Activated CD4-positive, alpha-beta T cell treated with anti-CD3 and anti-CD28 coated beads for 24 hours (primary cell): ENCODE measurements at regions not wholly inside any gene's neighbourhood (a gene's known extent, or its start where the extent isn't known, plus 50 kb on each side); places are given as distances from the start of the nearest gene placed in this dataset.
"Not testable (repeated sequence)": the region's sequence is repeated elsewhere in the genome, so short reads cannot be mapped to it uniquely, and the experiment has no call there.

Experiments used
- DNase-seq, 2 donors: peaks; one replicate each; pipeline ENCODE4 v3.0.0-alpha.2; 2020; ENCODE audit warnings: low read depth in 2 of 2

- DNase-seq = no peak
Measured at GRCh38 chr18:41052625-41053024, 902.4 kb upstream of the PIK3C3 start.

GRCh38 chr18:41046250-41046649 is 908.8 kb upstream of the PIK3C3 start:
- DNase-seq = not testable (repeated sequence)

GRCh38 chr18:41043876-41044275 is 911.2 kb upstream of the PIK3C3 start:
- no peak for DNase-seq

GRCh38 chr18:41042866-41043265 is 912.2 kb upstream of the PIK3C3 start:
- DNase-seq = no peak

GRCh38 chr18:41038071-41038470 is 917.0 kb upstream of the PIK3C3 start:
- no peak for DNase-seq

- no peak for DNase-seq
Measured at GRCh38 chr18:41036346-41036745, 918.7 kb upstream of the PIK3C3 start.

GRCh38 chr18:41034413-41034812 is 920.6 kb upstream of the PIK3C3 start:
- DNase-seq = no peak

GRCh38 chr18:41025666-41026065 is 929.4 kb upstream of the PIK3C3 start:
- DNase-seq = no peak

- no peak for DNase-seq
Measured at GRCh38 chr18:41024792-41025191, 930.2 kb upstream of the PIK3C3 start.

GRCh38 chr18:41022484-41022883 is 932.5 kb upstream of the PIK3C3 start:
- DNase-seq = no peak

GRCh38 chr18:41021089-41021488 is 933.9 kb upstream of the PIK3C3 start:
- DNase-seq = no peak

GRCh38 chr18:41012194-41012593 is 942.8 kb upstream of the PIK3C3 start:
- DNase-seq = no peak

GRCh38 chr18:41009926-41010325 is 945.1 kb upstream of the PIK3C3 start:
- no peak for DNase-seq

GRCh38 chr18:41004324-41004723 is 950.7 kb upstream of the PIK3C3 start:
- DNase-seq = no peak

GRCh38 chr18:40995529-40995928 is 959.5 kb upstream of the PIK3C3 start:
- no peak for DNase-seq

GRCh38 chr18:40993363-40993762 is 961.7 kb upstream of the PIK3C3 start:
- no peak for DNase-seq

- DNase-seq = no peak
Measured at GRCh38 chr18:40987581-40987980, 967.5 kb upstream of the PIK3C3 start.

GRCh38 chr18:40985436-40985835 is 969.6 kb upstream of the PIK3C3 start:
- DNase-seq = no peak

- no peak for DNase-seq
Measured at GRCh38 chr18:40984856-40985255, 970.2 kb upstream of the PIK3C3 start.

- DNase-seq = no peak
Measured at GRCh38 chr18:40983835-40984234, 971.2 kb upstream of the PIK3C3 start.

- DNase-seq = no peak
Measured at GRCh38 chr18:40980171-40980570, 974.9 kb upstream of the PIK3C3 start.

- no peak for DNase-seq
Measured at GRCh38 chr18:40976050-40976449, 979.0 kb upstream of the PIK3C3 start.

- DNase-seq = no peak
Measured at GRCh38 chr18:40974448-40974847, 980.6 kb upstream of the PIK3C3 start.

GRCh38 chr18:40962784-40963183 is 992.2 kb upstream of the PIK3C3 start:
- DNase-seq = no peak
